ENCODE measurements at regions not wholly inside any gene's neighbourhood (a gene's known extent, or its start where the extent isn't known, plus 50 kb on each side); places are given as distances from the start of the nearest gene placed in this dataset.

DNA sequence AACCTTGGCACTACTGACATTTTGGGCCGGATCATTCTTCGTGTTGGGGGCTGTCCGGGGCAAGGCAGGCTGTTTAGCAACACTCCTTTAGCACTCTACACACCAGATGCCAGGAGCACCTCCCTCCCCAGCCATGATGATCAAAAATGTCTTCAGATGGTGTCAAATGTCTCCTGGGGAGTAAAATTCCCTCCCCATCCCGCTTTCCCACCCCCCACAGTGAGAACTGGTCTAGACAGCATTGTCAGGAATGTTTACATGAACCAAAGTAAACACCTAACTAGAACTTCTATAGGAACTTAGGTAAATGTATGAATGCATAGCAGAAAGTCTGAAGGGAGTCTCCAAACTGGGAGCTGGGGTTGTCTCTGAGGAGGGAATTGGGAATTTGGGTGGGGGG is 70.0 kb upstream of the TOP1 start:
- ATAC-seq (no peak), DNase-seq (peak; percentile 43)
- Histone ChIP-seq H3K9me3 (ENCODE audit: low read length) (no peaks in the 10 kb centered on the region), H2AFZ (ENCODE audit: low read length) (no peak overlapping the region), H3K36me3 (ENCODE audit: low read depth, low read length) (no peaks in the 10 kb centered on the region), H3K9ac (ENCODE audit: low read length) (no peak overlapping the region), H4K20me1 (ENCODE audit: low read length) (no peaks in the 10 kb centered on the region), H3K4me2 (ENCODE audit: low read length) (no peak overlapping the region), H3K9me2 (replicated peaks; ENCODE audit: low read length) (no peaks in the 10 kb centered on the region), H3K27ac (ENCODE audit: low read length) (no peak overlapping the region), H3K27me3 (ENCODE audit: low read length) (no peaks in the 10 kb centered on the region), H3F3A (ENCODE audit: low read length, unreplicated experiment) (no peaks in the 10 kb centered on the region), H3K4me1 (ENCODE audit: insufficient read depth, low read length) (peaks cover 17% of the 10 kb centered on the region), H3K79me2 (ENCODE audit: low read length) (no peaks in the 10 kb centered on the region), H3K4me3 (ENCODE audit: low read length) (no peak overlapping the region)
- no peak for TF ChIP-seq EZH2phosphoT487 (IDR thresholded peaks at IDR 0.05; ENCODE audit: borderline replicate concordance, low read length)
- no peak for TF ChIP-seq EZH2 (IDR thresholded peaks at IDR 0.05; ENCODE audit: low read length, unreplicated experiment)
- TF ChIP-seq, protein P1, sequence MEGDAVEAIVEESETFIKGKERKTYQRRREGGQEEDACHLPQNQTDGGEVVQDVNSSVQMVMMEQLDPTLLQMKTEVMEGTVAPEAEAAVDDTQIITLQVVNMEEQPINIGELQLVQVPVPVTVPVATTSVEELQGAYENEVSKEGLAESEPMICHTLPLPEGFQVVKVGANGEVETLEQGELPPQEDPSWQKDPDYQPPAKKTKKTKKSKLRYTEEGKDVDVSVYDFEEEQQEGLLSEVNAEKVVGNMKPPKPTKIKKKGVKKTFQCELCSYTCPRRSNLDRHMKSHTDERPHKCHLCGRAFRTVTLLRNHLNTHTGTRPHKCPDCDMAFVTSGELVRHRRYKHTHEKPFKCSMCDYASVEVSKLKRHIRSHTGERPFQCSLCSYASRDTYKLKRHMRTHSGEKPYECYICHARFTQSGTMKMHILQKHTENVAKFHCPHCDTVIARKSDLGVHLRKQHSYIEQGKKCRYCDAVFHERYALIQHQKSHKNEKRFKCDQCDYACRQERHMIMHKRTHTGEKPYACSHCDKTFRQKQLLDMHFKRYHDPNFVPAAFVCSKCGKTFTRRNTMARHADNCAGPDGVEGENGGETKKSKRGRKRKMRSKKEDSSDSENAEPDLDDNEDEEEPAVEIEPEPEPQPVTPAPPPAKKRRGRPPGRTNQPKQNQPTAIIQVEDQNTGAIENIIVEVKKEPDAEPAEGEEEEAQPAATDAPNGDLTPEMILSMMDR (conservative IDR thresholded peaks at IDR 0.05; ENCODE audit: low read depth, low read length): no peak
- ChIA-PET POLR2A (ENCODE audit: unreplicated experiment) (no interaction called here), CTCF (no interaction called here)
- BruUV-seq (replicated peaks): no TSS peak
- intact Hi-C loops (cut with micrococcal nuclease): no loop called here

DNA sequence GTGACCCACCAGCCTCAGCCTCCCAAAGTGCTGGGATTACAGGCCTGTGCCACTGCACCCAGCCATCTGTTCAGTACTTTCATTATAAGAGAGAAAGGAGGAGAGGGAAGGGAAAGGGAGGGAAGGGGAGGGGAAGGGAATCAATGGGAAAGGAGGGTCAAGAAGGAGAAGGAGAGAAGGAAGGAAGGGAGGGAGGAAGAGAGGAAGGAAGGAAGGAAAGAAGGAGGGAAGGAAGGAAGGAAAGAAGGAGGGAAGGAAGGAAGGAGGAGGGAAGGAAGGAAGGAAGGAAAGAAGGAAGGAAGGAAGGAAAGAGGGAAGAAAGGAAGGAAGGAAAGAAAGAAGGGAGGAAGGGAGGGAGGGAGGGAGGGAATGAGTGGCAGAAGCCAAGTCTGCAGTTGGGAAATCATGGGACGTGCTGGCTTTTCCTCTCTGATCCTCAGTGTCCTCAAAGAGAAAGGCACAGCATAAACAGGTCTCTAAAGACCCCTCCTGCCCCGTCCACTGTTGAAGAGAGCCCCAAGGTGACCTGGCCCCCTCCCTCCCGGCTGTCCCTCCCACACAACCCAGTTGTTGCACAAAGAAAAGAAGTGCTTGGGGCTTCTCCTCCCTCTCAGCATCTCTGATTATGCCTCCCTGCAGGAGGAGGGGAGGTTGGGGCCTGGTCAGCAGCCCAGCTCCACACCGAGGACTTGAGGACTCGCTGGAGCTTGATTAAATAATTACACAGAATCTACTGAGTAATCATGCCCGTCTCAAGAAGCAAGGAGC is 69.1 kb upstream of the TOP1 start:
- Histone ChIP-seq H4K20me1 (ENCODE audit: low read length) (no peaks in the 10 kb centered on the region), H3K27ac (ENCODE audit: low read length) (no peak overlapping the region), H2AFZ (ENCODE audit: low read length) (no peak overlapping the region), H3K36me3 (ENCODE audit: low read depth, low read length) (no peaks in the 10 kb centered on the region), H3K9me3 (ENCODE audit: low read length) (no peaks in the 10 kb centered on the region), H3K9me2 (replicated peaks; ENCODE audit: low read length) (no peaks in the 10 kb centered on the region), H3K27me3 (ENCODE audit: low read length) (no peaks in the 10 kb centered on the region), H3K79me2 (ENCODE audit: low read length) (no peaks in the 10 kb centered on the region), H3F3A (ENCODE audit: low read length, unreplicated experiment) (no peaks in the 10 kb centered on the region), H3K4me2 (ENCODE audit: low read length) (no peak overlapping the region), H3K9ac (ENCODE audit: low read length) (no peak overlapping the region), H3K4me3 (ENCODE audit: low read length) (no peak overlapping the region), H3K4me1 (ENCODE audit: insufficient read depth, low read length) (peaks cover 17% of the 10 kb centered on the region)
- no TSS peak for BruUV-seq (replicated peaks)
- TF ChIP-seq EZH2phosphoT487 (IDR thresholded peaks at IDR 0.05; ENCODE audit: borderline replicate concordance, low read length): no peak
- TF ChIP-seq, protein P1 (conservative IDR thresholded peaks at IDR 0.05; ENCODE audit: low read depth, low read length): no peak
- no peak for TF ChIP-seq EZH2 (IDR thresholded peaks at IDR 0.05; ENCODE audit: low read length, unreplicated experiment)
- intact Hi-C loops (cut with micrococcal nuclease): loop anchor here (10.0 kb wide), 1 partner anchor 255 kb away; no protein-coding TSS in a partner anchor
- ATAC-seq (no peak), DNase-seq (no peak)
- ChIA-PET CTCF (no interaction called here), POLR2A (ENCODE audit: unreplicated experiment) (no interaction called here)

DNA sequence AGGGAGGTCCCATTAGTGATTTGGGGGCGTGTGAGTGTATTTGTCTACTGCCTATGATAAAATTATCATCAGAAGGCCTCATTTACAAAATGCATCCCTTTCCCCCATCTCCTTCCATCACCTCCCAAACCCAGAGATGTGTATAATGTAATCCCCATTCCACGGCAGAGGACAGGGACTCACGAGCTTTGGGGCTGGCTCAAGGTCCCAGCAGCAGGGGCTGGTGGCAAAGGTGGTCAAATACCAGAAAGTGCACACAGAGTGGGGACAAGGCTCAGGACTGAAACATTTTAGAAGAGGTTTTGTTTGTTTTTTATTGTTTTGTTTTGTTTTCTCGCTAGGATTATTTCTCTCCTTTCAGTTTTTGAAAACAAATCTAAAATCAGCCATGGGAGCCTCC is 68.5 kb upstream of the TOP1 start:
- Histone ChIP-seq H3K4me2 (ENCODE audit: low read length) (no peak overlapping the region), H3K27ac (ENCODE audit: low read length) (no peak overlapping the region), H2AFZ (ENCODE audit: low read length) (no peak overlapping the region), H3K27me3 (ENCODE audit: low read length) (no peaks in the 10 kb centered on the region), H3K4me1 (ENCODE audit: insufficient read depth, low read length) (peaks cover 17% of the 10 kb centered on the region), H3K9me3 (ENCODE audit: low read length) (no peaks in the 10 kb centered on the region), H3F3A (ENCODE audit: low read length, unreplicated experiment) (no peaks in the 10 kb centered on the region), H3K79me2 (ENCODE audit: low read length) (no peaks in the 10 kb centered on the region), H3K36me3 (ENCODE audit: low read depth, low read length) (no peaks in the 10 kb centered on the region), H4K20me1 (ENCODE audit: low read length) (no peaks in the 10 kb centered on the region), H3K4me3 (ENCODE audit: low read length) (no peak overlapping the region), H3K9me2 (replicated peaks; ENCODE audit: low read length) (no peaks in the 10 kb centered on the region), H3K9ac (ENCODE audit: low read length) (no peak overlapping the region)
- POLR2A ChIA-PET (ENCODE audit: unreplicated experiment): no interaction called here
- intact Hi-C loops (cut with micrococcal nuclease): loop anchor here (10.0 kb wide), 1 partner anchor 255 kb away; no protein-coding TSS in a partner anchor
- TF ChIP-seq, protein P1 (conservative IDR thresholded peaks at IDR 0.05; ENCODE audit: low read depth, low read length): no peak
- no peak for TF ChIP-seq EZH2 (IDR thresholded peaks at IDR 0.05; ENCODE audit: low read length, unreplicated experiment)
- no peak for TF ChIP-seq EZH2phosphoT487 (IDR thresholded peaks at IDR 0.05; ENCODE audit: borderline replicate concordance, low read length)
- DNase-seq (no peak), ATAC-seq (no peak)
- CTCF ChIA-PET: no interaction called here
- no TSS peak for BruUV-seq (replicated peaks)
